Cardiac fibroblast (primary cell): ENCODE measurements at regions not wholly inside any gene's neighbourhood (a gene's known extent, or its start where the extent isn't known, plus 50 kb on each side); places are given as distances from the start of the nearest gene placed in this dataset.
A peak's percentile ranks its signal among the peaks of the same experiment; 100 is the strongest.

Experiments
- DNase-seq, 2 donors: peaks; one replicate each; pipeline versions ENCODE4 v3.0.0 to v3.0.0-alpha.2; 2010; ENCODE audit warnings: low read depth in 2 of 2
- H3K4me3 ChIP-seq, 2 donors: replicated peaks in 1 of 2; 1 replicate in 1 of 2; 2 replicates in 1 of 2; pipeline ENCODE4 v1.5.1; 2011; ENCODE audit warnings: low read depth in 2 of 2, low read length in 2 of 2, mild to moderate bottlenecking in 2 of 2, moderate library complexity in 1 of 2
- CTCF ChIP-seq: IDR thresholded peaks from one replicate; pipeline ENCODE4 v1.5.1; 2011; ENCODE audit warnings: low read depth, mild to moderate bottlenecking, low read length, inconsistent platforms

DNA sequence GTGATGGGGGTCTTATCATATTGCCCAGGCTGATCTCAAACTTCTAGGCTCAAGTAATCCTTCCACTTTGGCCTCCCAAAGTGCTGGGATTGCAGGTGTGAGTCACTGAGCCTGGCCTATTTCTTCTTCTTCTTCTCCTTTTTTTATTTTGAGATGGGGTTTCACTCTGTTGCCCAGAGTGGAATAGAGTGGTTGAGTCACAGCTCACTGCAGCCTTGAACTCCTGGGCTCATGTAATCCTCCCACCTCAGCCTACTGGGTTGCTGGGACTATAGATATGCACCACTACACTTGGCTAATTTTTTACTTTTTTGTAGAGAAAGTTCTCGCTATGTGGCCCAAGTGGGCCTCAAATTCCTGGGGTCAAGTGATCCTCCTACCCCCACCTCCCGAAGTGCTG, 124.3 kb downstream of the SKIDA1 start:
- no peak for TF ChIP-seq CTCF
- DNase-seq, result peak in 1 of 2 donors; percentile 43
- H3K4me3 ChIP-seq, result no peak overlapping the region

- peak; percentile 83 to 96 for DNase-seq
- no peak for TF ChIP-seq CTCF
- H3K4me3 ChIP-seq, result no peak overlapping the region
These were observed 126.0 kb downstream of the SKIDA1 start for GRCh38 chr10:21399392-21400035.

DNA sequence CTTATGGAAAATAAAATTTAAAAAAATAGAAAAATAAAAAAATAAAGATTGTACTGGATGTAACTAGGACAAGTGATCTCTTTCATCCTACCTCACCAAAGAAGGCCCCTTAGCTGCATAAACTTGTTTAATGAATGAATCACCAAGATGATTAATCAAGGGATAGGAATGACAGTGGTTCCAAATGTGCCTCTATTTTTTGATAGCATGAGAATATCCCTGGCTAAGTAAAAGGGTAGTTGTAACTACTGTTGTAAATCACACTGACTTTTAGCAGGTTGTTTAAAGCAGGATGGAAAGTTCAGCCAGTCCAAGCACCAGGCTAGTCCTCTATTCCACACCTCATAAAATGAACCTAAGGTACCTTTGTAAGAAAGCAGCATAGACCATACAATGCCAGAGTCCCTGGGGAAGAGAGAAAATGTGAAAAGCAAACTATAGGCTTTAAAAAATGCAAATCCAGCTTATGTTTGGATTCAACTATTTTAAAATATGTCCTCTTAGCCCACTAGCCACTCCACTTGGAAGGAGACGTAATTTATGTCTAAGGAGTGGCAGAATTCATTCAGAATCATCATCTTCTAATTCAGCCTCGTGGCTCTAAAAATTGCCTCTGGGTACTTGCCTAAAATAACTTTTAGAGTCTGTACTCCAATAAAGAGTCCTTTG, 126.8 kb downstream of the SKIDA1 start:
- no peak for TF ChIP-seq CTCF
- H3K4me3 ChIP-seq, result no peak overlapping the region
- peak in 1 of 2 donors; percentile 66 for DNase-seq

DNA sequence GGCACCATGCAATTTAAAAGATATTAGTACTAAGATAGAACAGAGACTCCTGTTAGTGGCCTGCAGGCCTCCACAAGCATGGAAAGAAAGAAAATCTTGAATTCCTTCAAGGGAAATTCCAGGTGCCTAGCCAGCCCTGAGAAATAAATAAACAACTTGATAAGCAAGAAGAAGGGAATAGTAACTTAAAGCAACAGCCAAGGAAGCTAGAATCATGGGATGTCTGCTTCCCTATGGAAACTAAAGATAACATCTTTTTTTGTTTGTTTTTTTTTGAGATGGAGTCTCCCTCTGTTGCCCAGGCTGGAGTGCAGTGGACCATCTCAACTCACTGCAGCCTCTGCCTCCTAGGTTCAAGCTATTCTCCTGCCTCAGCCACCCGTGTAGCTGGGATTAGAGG, 128.6 kb downstream of the SKIDA1 start:
- DNase-seq, result no peak
- TF ChIP-seq CTCF, result no peak
- no peak overlapping the region for H3K4me3 ChIP-seq

DNA sequence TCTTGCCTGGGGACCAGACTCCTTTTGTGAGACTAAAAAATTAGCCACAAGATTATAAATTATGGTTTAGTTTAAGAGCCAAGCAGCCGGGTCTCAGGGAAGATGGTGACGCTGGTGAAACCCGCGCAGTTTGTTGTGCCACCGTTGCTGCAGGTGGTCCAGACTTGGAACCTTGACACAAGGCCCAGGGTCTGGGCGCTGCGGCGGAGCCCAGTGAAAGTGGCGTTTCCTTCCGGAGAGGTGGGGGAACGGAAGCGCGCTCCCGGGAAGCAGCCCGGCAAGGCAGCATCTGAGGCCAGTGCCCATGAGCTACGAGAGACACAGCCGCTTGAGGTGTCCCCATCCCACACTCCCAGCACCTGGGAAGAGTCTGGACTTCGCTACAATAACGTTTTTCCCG, 131.6 kb downstream of the SKIDA1 start:
- no peak overlapping the region for H3K4me3 ChIP-seq
- TF ChIP-seq CTCF, result no peak
- DNase-seq, result no peak

DNA sequence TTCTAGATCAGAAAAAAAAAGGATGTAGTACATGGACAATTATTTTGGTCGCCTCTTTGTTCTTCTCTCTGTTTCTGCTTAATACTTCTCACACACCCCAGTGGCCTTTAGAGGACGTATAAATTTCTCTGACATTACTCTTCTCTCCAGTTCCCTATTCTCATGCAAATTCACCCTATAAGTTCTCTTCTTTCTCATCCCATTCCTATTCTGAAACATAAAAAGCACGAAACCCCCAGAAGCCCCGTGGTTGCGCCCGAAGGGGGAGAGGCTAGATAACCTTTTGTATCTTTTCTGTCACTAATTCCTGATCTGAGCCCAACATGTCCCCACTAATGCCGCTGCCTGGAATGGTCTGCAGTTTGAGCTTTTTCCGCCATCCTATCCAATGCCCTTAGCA, 136.9 kb downstream of the SKIDA1 start:
- TF ChIP-seq CTCF, result no peak
- DNase-seq, result no peak
- H3K4me3 ChIP-seq, result no peak overlapping the region
